Urinary bladder (tissue), 3 donors: ENCODE measurements at regions not wholly inside any gene's neighbourhood (a gene's known extent, or its start where the extent isn't known, plus 50 kb on each side); places are given as distances from the start of the nearest gene placed in this dataset.

Experiments
- DNase-seq: peaks from one replicate; pipeline ENCODE4 v3.0.0-alpha.2; 2015; ENCODE audit errors: extremely low spot score
- H3K27ac ChIP-seq: one replicate; pipeline ENCODE4 v1.5.1; 2013; ENCODE audit warnings: low read depth, mild to moderate bottlenecking, moderate library complexity
- H3K36me3 ChIP-seq: one replicate; pipeline ENCODE4 v1.6.1; 2013; ENCODE audit warnings: mild to moderate bottlenecking, moderate library complexity; ENCODE audit not compliant: insufficient read depth
- H3K4me1 ChIP-seq: one replicate; pipeline ENCODE4 v1.6.1; 2013; ENCODE audit warnings: mild to moderate bottlenecking, moderate library complexity; ENCODE audit not compliant: insufficient read depth
- H3K4me3 ChIP-seq: one replicate; pipeline ENCODE4 v1.5.1; 2013; ENCODE audit warnings: low read depth, low read length
- WGBS: extraction: QIAGEN DNeasy Blood & Tissue Kit; methylation state at CpG from one replicate; pipeline ENCODE4 v1.1.7; 2013; 5-methylcytosine and 5-hydroxymethylcytosine counted together
- donor health status: healthy with polysubstance abuse.
- donor health status: healthy.

DNA sequence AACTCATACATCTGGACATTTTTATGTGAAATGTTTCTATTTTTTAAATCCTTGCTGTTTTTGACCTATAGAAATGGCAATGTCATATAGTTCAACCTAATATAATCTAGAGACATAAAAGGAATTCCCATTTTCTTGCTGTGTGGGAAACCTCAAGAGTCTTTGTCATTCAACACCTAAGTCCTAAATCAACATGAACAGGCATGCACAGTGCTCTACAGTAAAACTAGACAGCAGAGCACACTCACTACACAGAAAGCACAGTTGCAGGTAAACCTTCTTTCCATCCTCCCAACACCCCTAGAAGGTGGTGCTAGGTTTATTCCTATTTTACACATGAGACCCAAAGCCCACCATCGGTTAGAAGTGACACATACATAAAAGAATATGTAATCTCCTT lies 79.1 kb upstream of the C1QTNF7 start:
- DNase-seq = no peak
- Histone ChIP-seq H3K4me1 (no peaks in the 10 kb centered on the region), H3K27ac (no peak overlapping the region), H3K4me3 (no peak overlapping the region), H3K36me3 (no peaks in the 10 kb centered on the region)
- WGBS = 57% methylated on average over 1 of the region's 1 CpG

DNA sequence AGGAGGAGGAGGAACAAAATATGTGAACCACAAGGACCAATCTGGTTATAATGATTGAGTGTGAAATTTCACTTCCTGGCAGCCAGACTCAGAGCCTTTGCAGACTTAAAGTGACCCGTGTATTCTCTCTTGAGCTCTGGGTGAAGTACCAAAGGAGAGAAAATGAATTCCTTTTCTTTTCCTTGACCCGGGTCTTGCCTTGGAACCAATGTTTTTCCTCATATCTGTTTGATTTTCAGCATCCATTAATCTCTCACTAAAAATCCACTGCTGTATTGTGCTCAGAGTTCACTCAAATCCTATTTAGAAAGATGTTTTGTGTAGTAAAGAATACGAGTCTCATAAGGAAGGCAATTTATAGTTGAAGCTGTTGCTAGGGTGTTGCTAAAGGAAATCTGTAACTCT lies 78.3 kb upstream of the C1QTNF7 start:
- Histone ChIP-seq H3K4me1 (peaks cover 2% of the 10 kb centered on the region), H3K27ac (peak overlapping the region; percentile 18), H3K4me3 (no peak overlapping the region), H3K36me3 (no peaks in the 10 kb centered on the region)
- 25% methylated on average over 3 of the region's 3 CpGs for WGBS
- no peak for DNase-seq

DNA sequence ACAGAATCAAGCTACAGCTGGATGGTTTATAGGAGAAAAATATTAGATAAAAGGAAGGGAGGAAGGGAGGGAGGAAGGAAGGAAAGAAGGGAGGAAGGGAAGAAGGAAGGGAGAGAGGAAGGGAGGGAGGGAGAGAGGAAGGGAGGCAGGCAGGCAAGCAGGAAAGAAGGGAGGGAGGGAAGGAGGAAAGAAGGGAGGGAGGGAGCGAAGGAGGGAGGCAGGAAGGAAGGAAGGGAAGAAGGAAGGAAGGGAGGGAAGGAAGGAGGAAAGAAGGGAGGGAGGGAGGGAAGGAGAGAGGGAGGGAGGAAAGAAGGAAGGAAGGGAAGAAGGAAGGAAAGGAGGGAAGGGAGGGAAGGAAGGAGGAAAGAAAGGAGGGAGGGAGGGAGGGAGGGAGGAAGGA lies 77.9 kb upstream of the C1QTNF7 start:
- H3K4me3 ChIP-seq = no peak overlapping the region
- no peak overlapping the region for H3K27ac ChIP-seq
- WGBS = 97% methylated on average over 1 of the region's 1 CpG
- DNase-seq = no peak
- H3K4me1 ChIP-seq = peaks cover 2% of the 10 kb centered on the region
- H3K36me3 ChIP-seq = no peaks in the 10 kb centered on the region

DNA sequence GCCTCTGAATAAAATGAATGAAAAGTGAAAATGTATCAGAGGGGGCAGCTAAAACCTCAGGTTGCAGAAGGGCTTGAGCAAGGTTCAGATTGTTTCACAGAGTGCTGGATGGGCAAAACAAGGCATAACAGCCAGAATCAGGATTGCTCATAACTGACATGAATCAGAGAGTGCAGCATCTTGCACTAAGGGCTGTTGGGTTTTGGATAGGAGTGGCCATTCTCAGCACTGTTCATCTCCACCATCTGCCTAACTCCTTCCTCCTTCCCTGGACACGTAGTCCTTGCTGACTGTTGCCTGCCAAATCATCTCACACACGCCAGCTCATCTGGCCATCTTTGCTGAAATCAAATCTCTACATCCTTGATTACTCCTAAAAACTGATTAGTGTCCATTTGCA lies 75.3 kb upstream of the C1QTNF7 start:
- Histone ChIP-seq H3K27ac (peak overlapping the region; percentile 27), H3K4me1 (peaks cover 2% of the 10 kb centered on the region), H3K4me3 (no peak overlapping the region), H3K36me3 (no peaks in the 10 kb centered on the region)
- WGBS = 48% methylated on average over 2 of the region's 2 CpGs
- no peak for DNase-seq

DNA sequence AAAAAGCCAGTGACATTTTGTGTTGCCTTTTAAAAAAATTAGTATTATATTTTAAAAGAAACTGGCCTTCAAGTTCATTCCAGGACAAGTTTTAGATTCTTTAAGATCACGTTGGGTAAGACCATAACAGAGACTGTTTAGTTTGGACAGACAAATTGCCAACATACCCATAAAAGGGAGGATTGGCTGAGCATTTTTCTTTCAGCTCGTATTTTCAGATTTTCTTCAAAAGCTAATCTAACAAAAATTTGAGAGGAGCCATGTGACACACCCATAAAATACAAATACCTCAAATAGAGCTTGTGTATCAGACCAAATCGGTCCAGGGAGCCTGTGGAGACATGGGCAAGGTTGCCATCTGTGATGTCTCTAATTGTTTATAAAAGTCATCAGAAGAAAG lies 74.6 kb upstream of the C1QTNF7 start:
- Histone ChIP-seq H3K27ac (no peak overlapping the region), H3K4me1 (peaks cover 2% of the 10 kb centered on the region), H3K4me3 (no peak overlapping the region), H3K36me3 (no peaks in the 10 kb centered on the region)
- DNase-seq = no peak
- WGBS = 26% methylated on average over 3 of the region's 3 CpGs

DNA sequence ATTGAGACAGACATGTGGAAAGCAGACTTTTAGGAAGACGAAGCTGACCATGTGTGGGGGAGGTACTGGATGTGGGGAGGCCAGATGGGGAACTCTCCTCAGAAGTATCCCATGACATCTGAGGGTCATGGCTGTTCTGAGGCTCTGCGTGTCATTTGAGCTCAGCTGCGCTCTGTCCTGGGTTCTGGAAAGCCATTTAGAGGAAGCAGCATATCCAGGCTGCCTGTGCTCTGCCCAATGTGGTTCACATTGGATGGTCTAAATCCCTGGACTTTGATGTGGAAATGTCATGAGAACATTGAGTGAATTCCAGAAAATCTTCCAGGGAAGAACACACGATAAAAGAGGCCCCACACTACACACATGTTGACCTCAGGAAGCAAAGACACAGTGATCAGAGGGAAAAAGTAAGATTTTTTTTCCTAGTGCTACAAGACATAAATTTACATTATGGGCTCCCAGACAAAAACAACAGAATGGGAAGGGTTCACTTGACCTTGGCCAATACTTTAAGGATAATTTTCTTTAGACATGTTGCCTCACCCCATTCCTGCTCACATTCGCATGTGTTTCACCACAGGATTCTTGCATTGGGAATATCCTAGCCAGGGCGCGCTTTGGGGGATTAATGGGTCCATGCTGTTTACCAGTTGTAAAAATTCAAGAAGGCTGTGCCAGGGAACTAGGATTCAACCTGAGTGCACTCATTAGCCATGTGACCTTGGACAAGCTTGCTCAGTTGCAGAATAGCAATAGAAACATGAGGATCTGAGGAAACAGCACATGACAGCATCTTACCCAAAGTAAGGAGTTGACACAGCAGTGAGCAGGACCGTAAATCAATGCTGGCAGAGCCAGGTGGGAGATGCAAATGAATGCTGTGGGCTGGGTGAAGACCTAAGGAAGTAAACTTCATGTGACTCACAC lies 73.2 kb upstream of the C1QTNF7 start:
- WGBS = 56% methylated on average over 8 of the region's 8 CpGs
- DNase-seq = no peak
- H3K4me1 ChIP-seq = peaks cover 2% of the 10 kb centered on the region
- peak overlapping the region; percentile 39 for H3K27ac ChIP-seq
- no peaks in the 10 kb centered on the region for H3K36me3 ChIP-seq
- no peak overlapping the region for H3K4me3 ChIP-seq

DNA sequence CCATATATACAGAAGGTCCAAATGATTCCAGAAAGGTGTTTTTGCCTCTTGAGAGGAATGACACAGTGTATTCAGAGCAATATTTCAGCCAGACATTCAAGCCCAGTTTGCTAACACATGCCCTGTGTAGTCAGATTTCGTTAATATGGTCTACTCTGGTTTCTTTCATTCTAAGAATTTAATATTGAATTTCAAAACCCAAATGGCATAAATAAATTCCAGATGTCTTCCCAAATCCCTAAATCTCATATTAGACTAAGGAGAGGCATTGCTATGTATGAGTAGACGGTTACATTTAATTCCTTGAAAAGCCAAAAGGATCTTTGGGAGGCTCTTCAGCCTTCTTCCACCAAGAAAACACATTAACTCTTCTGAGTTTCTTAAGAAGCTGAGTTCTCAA lies 66.3 kb upstream of the C1QTNF7 start:
- Histone ChIP-seq H3K36me3 (no peaks in the 10 kb centered on the region), H3K4me3 (no peak overlapping the region), H3K4me1 (no peaks in the 10 kb centered on the region), H3K27ac (no peak overlapping the region)
- no peak for DNase-seq
- WGBS = 72% methylated on average over 2 of the region's 2 CpGs

DNA sequence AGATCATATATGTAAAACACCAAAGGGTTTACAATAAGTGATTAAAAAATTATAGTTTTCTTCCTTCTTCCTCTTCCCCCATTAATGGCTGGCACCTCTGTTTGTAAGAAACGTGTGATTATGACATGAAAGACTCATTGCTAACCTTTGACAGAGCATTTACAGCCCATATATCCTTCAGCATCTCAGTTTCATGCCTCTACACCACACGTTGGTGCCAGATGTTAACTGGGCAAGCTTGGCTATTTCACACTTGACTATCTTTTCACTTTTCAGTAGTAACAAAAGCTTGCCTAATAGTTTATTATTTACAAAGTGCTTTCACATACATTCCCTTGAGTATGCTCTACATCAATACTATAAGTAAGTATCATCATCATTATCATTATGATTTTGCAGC lies 65.3 kb upstream of the C1QTNF7 start:
- Histone ChIP-seq H3K4me1 (no peaks in the 10 kb centered on the region), H3K36me3 (no peaks in the 10 kb centered on the region), H3K4me3 (no peak overlapping the region), H3K27ac (no peak overlapping the region)
- 62% methylated on average over 2 of the region's 2 CpGs for WGBS
- DNase-seq = no peak

DNA sequence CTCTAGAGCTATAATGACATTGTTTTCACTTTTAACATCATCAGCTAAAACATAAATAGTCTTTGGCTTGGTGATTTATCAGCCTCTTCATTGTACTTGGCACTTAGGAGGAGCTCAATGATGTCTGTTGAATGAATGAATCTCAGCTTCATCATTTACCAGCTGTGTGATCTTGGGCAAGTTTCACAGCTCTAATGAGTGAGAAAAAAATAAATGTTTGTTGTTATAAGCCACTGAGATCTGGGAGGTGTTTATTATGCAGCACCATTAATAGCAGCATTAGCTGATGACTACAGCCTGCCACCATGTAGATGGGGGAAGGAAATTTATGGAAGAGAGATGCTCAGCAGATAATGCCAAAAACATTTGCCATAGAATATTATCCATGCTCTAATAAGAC lies 63.6 kb upstream of the C1QTNF7 start:
- no peak overlapping the region for H3K4me3 ChIP-seq
- H3K36me3 ChIP-seq = no peaks in the 10 kb centered on the region
- DNase-seq = no peak
- H3K4me1 ChIP-seq = no peaks in the 10 kb centered on the region
- no peak overlapping the region for H3K27ac ChIP-seq

DNA sequence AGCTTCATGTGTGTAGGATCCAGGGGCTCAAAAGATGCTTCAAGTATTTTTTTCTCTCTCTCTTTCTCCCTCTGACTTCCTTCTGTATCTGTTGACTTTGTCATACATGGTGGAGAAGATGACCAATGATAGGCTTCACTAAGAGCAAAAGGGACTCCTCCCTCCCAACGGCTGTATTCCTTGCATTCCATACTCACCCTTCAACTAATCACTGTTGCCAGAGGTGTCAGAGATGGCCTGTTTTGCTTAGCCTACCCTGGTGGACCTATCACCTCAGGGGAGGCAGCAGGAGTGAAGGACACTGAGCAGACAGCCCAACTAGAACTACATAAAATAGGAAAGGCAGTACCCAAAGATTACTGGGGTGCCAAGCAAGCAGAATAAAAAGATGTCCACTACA lies 62.2 kb upstream of the C1QTNF7 start:
- DNase-seq = no peak
- 23% methylated on average over 1 of the region's 1 CpG for WGBS
- Histone ChIP-seq H3K4me1 (no peaks in the 10 kb centered on the region), H3K36me3 (no peaks in the 10 kb centered on the region), H3K4me3 (no peak overlapping the region), H3K27ac (no peak overlapping the region)

DNA sequence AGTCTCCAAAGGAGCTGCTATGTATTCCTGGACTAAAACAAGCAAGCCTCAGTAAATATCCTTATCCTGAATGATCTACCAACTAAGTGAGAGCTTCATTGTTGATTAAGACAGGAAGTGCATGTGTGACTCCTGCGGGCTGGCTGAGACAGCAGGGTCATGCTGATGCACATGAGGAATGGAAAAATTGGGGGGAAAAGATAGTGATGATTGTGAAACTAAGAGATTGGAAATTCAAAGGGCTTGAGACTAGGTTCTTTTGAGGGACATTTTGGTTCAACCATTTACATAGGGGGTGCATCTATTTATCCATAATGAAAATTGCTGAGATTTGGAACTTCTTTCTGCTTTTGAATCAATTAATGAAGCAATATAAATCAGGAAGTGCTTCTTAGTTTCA lies 61.1 kb upstream of the C1QTNF7 start:
- no peaks in the 10 kb centered on the region for H3K4me1 ChIP-seq
- no peak overlapping the region for H3K27ac ChIP-seq
- H3K36me3 ChIP-seq = no peaks in the 10 kb centered on the region
- no peak for DNase-seq
- H3K4me3 ChIP-seq = no peak overlapping the region
- WGBS = 52% methylated on average over 1 of the region's 1 CpG

DNA sequence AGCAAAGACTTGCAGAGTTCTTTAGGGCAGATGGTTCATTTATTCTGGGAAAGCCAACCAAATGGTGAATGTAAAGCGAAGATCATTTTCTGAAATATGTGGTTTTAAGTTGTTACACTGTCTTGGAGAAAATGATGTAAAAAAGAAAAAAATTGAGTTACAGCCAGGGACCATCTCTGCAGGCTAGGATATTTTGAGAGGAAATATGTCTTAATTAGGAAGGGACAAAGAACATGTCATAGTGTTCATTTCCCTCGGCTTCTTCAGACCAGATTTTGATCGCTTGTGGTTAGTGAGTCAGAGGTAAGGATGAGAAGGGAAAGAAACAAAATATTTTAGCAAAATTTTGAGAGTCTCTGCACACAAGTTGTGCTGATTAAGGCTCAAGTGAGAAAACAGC lies 59.0 kb upstream of the C1QTNF7 start:
- Histone ChIP-seq H3K4me1 (no peaks in the 10 kb centered on the region), H3K36me3 (no peaks in the 10 kb centered on the region), H3K27ac (no peak overlapping the region), H3K4me3 (no peak overlapping the region)
- no peak for DNase-seq
- WGBS = 49% methylated on average over 3 of the region's 3 CpGs

DNA sequence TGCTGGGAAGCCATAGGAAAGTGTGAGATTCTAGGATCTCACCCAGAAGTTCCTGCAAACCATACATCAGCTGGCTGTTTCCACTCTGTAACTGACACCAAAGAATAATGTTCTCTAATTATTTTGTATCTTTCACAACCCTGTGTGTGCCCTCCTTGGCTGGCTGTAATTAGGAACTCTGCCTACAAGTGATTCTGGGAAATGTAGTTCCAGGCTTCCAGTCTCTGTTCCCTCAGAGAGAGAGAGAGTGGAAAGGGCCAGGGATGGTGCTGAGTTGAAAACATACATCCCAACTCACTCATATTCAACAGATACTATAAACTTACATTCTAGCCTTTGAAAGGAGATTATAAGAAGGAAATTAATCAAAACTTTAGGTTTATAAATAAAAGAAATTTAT lies 57.5 kb upstream of the C1QTNF7 start:
- H3K4me1 ChIP-seq = no peaks in the 10 kb centered on the region
- H3K4me3 ChIP-seq = no peak overlapping the region
- no peaks in the 10 kb centered on the region for H3K36me3 ChIP-seq
- peak overlapping the region; percentile 6 for H3K27ac ChIP-seq
- DNase-seq = no peak

DNA sequence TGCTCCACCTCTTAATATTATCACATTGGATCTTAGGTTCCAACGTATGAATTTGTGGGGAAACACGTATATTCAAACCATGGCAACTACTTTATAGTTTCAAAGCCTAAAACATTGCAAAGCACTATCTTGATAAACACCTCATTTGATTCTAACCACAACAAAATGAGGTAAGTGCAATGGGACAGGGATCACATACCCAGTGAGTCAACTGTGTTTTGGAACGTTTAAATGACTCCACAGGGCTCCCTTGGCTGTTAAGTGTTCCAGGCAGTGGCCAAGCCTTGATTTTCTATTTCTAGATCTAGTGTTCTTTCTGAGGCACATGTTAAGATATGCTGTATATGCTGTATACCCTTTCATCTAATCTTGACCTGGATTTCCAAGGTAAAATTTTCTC lies 54.5 kb upstream of the C1QTNF7 start:
- no peak for DNase-seq
- Histone ChIP-seq H3K4me1 (no peaks in the 10 kb centered on the region), H3K4me3 (no peak overlapping the region), H3K27ac (no peak overlapping the region), H3K36me3 (no peaks in the 10 kb centered on the region)
- 68% methylated on average over 3 of the region's 3 CpGs for WGBS

DNA sequence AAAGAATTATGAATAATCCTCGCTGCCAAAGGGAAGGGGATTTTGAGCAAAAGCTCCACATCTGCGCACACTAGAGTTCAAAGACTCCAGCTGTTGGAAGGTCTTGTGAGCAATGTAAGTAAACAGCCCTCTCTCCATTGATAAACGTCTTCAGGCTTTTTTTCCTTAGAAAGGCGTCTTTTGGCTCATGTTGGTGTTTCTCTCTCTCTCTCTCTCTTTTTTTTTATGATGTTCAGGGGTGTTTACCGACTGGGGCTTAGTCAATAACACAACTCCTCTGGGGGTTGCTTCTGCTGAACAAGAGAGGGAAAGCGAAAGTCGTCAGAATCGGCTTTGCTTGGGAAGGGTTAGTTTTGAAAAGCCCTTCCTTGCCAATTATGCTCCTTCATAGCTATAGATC lies 53.2 kb upstream of the C1QTNF7 start:
- no peak for DNase-seq
- Histone ChIP-seq H3K4me3 (no peak overlapping the region), H3K4me1 (no peaks in the 10 kb centered on the region), H3K36me3 (no peaks in the 10 kb centered on the region), H3K27ac (peak overlapping the region; percentile 75)
- 36% methylated on average over 8 of the region's 8 CpGs for WGBS
